CD4-positive, alpha-beta T cell treated with Interferon alpha-2 for 1 hour (primary cell): ENCODE measurements at regions not wholly inside any gene's neighbourhood (a gene's known extent, or its start where the extent isn't known, plus 50 kb on each side); places are given as distances from the start of the nearest gene placed in this dataset.

Experiments
- DNase-seq, 2 donors: peaks; one replicate each; pipeline ENCODE4 v3.0.0-alpha.2; 2020 to 2022

- DNase-seq: no peak
Measured at GRCh38 chr9:23215688-23216087, 610.4 kb downstream of the ELAVL2 start.

- no peak for DNase-seq
Measured at GRCh38 chr9:23219471-23219870, 606.6 kb downstream of the ELAVL2 start.

GRCh38 chr9:23220171-23220570 lies 605.9 kb downstream of the ELAVL2 start:
- DNase-seq: no peak

GRCh38 chr9:23220957-23221356 lies 605.1 kb downstream of the ELAVL2 start:
- DNase-seq: no peak

GRCh38 chr9:23229890-23230317 lies 596.1 kb downstream of the ELAVL2 start:
- DNase-seq: no peak

- no peak for DNase-seq
Measured at GRCh38 chr9:23232831-23233230, 593.2 kb downstream of the ELAVL2 start.

GRCh38 chr9:23243523-23243922 lies 582.5 kb downstream of the ELAVL2 start:
- DNase-seq: no peak

GRCh38 chr9:23245067-23245466 lies 581.0 kb downstream of the ELAVL2 start:
- no peak for DNase-seq

- no peak for DNase-seq
Measured at GRCh38 chr9:23254404-23255184, 571.4 kb downstream of the ELAVL2 start.

- DNase-seq: no peak
Measured at GRCh38 chr9:23255346-23255745, 570.7 kb downstream of the ELAVL2 start.

GRCh38 chr9:23258569-23258968 lies 567.5 kb downstream of the ELAVL2 start:
- DNase-seq: no peak

- DNase-seq: no peak
Measured at GRCh38 chr9:23278561-23278960, 547.5 kb downstream of the ELAVL2 start.

GRCh38 chr9:23287390-23287789 lies 538.6 kb downstream of the ELAVL2 start:
- DNase-seq: no peak

- no peak for DNase-seq
Measured at GRCh38 chr9:23288545-23288944, 537.5 kb downstream of the ELAVL2 start.

- DNase-seq: no peak
Measured at GRCh38 chr9:23290973-23291372, 535.1 kb downstream of the ELAVL2 start.

- DNase-seq: no peak
Measured at GRCh38 chr9:23302281-23302680, 523.8 kb downstream of the ELAVL2 start.

- DNase-seq: no peak
Measured at GRCh38 chr9:23306731-23307130, 519.3 kb downstream of the ELAVL2 start.

- DNase-seq: no peak
Measured at GRCh38 chr9:23307731-23308513, 518.1 kb downstream of the ELAVL2 start.

- no peak for DNase-seq
Measured at GRCh38 chr9:23309800-23310199, 516.2 kb downstream of the ELAVL2 start.

- DNase-seq: no peak
Measured at GRCh38 chr9:23314247-23314646, 511.8 kb downstream of the ELAVL2 start.

GRCh38 chr9:23319092-23319491 lies 506.9 kb downstream of the ELAVL2 start:
- DNase-seq: no peak

- DNase-seq: no peak
Measured at GRCh38 chr9:23321049-23321448, 505.0 kb downstream of the ELAVL2 start.

- no peak for DNase-seq
Measured at GRCh38 chr9:23322392-23322791, 503.6 kb downstream of the ELAVL2 start.

GRCh38 chr9:23324511-23324910 lies 501.5 kb downstream of the ELAVL2 start:
- DNase-seq: no peak
